GM18505 (cell line): ENCODE measurements at regions not wholly inside any gene's neighbourhood (a gene's known extent, or its start where the extent isn't known, plus 50 kb on each side); places are given as distances from the start of the nearest gene placed in this dataset.

ENCODE experiments used
- ATAC-seq: cut with Tn5 transposase; IDR thresholded peaks from one replicate; pipeline ENCODE4 v1.9.1; 2021; ENCODE audit not compliant: unreplicated experiment
- POLR2A ChIP-seq: IDR thresholded peaks from 4 replicates; pipeline ENCODE4 v1.6.1; 2011; ENCODE audit warnings: borderline replicate concordance; ENCODE audit not compliant: insufficient read depth, insufficient read length; ENCODE audit errors: extremely low read depth

- no peak for TF ChIP-seq POLR2A
- ATAC-seq, result no peak
Observed at GRCh38 chr2:41922177-41922576, 125.6 kb upstream of the PKDCC start.

GRCh38 chr2:41923156-41923786 lies 124.5 kb upstream of the PKDCC start:
- ATAC-seq, result no peak

GRCh38 chr2:41924024-41924423 lies 123.8 kb upstream of the PKDCC start:
- no peak for ATAC-seq
- no peak for TF ChIP-seq POLR2A

More at GRCh38 chr2:41923156-41923786, 124.5 kb upstream of the PKDCC start:
- TF ChIP-seq POLR2A, result no peak

- no peak for ATAC-seq
- TF ChIP-seq POLR2A, result no peak
Observed at GRCh38 chr2:41924709-41925408, 123.0 kb upstream of the PKDCC start.

GRCh38 chr2:41925712-41926111 lies 122.1 kb upstream of the PKDCC start:
- ATAC-seq, result no peak

GRCh38 chr2:41926614-41927580 lies 120.9 kb upstream of the PKDCC start:
- no peak for TF ChIP-seq POLR2A

More at GRCh38 chr2:41925712-41926111, 122.1 kb upstream of the PKDCC start:
- no peak for TF ChIP-seq POLR2A

GRCh38 chr2:41927581-41928264 lies 120.1 kb upstream of the PKDCC start:
- TF ChIP-seq POLR2A, result no peak
- ATAC-seq, result no peak

More at GRCh38 chr2:41926614-41927580, 120.9 kb upstream of the PKDCC start:
- ATAC-seq, result no peak

- no peak for TF ChIP-seq POLR2A
- no peak for ATAC-seq
Observed at GRCh38 chr2:41928526-41928925, 119.3 kb upstream of the PKDCC start.

- TF ChIP-seq POLR2A, result no peak
- ATAC-seq, result no peak
Observed at GRCh38 chr2:41930807-41931566, 116.8 kb upstream of the PKDCC start.

GRCh38 chr2:41932241-41933045 lies 115.4 kb upstream of the PKDCC start:
- no peak for ATAC-seq
- no peak for TF ChIP-seq POLR2A

- ATAC-seq, result no peak
- TF ChIP-seq POLR2A, result no peak
Observed at GRCh38 chr2:41933046-41933420, 114.8 kb upstream of the PKDCC start.
